HG03460 (cell line): ENCODE measurements at regions not wholly inside any gene's neighbourhood (a gene's known extent, or its start where the extent isn't known, plus 50 kb on each side); places are given as distances from the start of the nearest gene placed in this dataset.

ENCODE experiments used
- ATAC-seq: cut with Tn5 transposase; IDR thresholded peaks from one replicate; pipeline ENCODE4 v1.9.1; 2021; ENCODE audit not compliant: unreplicated experiment

GRCh38 chr1:93746021-93746812 lies 64.6 kb upstream of the BCAR3 start:
- no peak for ATAC-seq

- ATAC-seq = no peak
Observed at GRCh38 chr1:93744299-93744988, 62.8 kb upstream of the BCAR3 start.

DNA sequence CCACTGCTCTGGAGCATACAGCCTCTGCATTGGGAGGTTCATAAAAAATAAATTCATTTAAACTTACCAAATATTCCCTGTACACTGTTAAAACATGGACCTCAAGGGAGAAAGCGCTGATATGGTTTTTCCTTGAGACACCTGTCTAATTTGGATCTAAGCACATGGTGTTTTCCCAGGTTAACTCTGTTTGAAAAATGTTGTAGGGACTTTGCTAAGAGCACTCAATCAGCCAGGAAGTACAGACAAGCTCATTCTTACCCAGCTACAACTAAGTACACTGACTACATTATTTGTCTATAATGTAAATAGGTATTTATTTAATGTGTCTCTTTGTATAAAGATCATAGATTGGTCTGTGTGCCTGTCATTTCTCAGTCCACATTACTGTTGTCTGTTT lies 61.8 kb upstream of the BCAR3 start:
- no peak for ATAC-seq

DNA sequence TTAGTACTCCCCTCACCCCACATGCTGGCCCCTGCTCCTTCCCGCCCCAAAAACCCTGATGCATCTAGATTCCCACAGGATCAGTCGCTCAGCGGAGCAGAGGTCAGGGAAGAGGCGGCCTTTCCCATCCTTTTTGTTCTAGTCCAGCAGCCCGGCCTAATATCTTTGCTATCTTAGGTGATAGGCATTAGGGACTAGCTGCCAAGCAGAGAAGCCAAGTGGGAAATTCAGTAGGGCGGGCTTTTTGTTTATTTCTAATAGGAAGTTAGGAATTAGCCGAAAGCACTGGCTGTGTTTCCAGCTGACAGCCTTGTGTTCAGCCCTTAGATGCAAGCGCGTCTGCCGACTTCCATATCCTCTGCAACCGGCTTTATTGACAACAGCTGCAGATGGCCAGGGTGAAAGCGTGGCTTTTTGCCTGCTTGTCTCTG lies 59.0 kb upstream of the BCAR3 start:
- ATAC-seq = no peak

GRCh38 chr1:93740157-93740556 lies 58.5 kb upstream of the BCAR3 start:
- ATAC-seq = no peak

- ATAC-seq = no peak
Observed at GRCh38 chr1:93739472-93739871, 57.8 kb upstream of the BCAR3 start.

DNA sequence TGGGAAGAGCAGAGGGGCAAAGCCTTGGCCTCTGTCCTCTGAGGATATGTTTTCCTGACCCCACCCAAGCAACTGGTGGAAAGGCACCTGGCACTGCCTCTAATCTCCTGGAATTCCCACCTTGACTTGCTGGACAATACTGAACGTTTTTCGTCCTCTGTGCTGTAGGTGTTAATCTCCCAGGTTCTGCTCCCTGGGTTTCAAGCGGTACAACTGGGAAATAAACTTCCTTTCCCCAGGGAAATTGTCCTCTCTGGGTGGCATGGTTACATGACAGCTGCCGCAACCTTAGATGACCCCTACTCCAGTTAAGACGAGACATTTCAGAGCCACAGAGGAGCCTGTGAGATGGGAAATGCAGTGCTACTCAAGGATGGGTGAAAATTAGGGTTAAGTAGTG lies 57.3 kb upstream of the BCAR3 start:
- ATAC-seq = no peak

- no peak for ATAC-seq
Observed at GRCh38 chr1:93738075-93738622, 56.5 kb upstream of the BCAR3 start.

GRCh38 chr1:93735722-93736121 lies 54.1 kb upstream of the BCAR3 start:
- no peak for ATAC-seq

DNA sequence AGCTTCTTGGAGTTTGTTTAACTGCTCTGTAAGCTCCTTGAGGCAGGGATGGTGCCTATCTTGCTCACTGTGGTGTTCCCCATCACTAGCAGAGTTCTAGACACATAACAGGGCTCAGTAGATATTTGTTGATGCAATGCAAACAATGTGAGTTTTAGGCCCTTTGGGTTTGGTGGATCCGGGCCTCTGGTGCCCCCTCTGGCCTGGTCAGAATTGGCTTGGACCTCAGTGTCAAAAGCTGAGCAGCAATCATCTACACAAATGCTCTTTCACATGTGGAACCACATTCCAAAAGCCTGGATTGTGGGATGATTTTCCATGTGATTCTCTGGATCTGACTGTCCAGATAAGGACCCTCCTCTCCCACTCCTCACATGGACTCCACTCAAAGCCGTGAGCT lies 53.4 kb upstream of the BCAR3 start:
- no peak for ATAC-seq

- no peak for ATAC-seq
Observed at GRCh38 chr1:93733340-93733739, 51.7 kb upstream of the BCAR3 start.

DNA sequence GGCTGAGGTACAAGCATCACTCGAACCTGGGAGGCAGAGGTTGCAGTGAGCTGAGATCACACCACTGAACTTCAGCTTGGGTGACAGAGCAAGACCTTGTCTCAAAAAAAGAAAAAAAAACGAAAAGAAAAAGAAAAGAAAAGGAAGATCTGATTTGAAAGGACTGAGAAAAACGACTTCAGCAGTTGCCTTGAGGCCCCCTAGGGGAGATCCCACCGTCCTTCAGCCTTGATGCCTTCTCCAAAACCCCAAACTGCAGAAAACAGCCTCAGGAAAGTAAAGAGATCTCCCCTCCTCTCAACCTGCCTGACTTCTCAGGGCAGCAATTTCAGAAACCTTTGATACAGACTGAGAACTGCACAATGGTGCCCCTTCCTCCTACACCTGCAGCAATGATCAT lies 50.9 kb upstream of the BCAR3 start:
- ATAC-seq = no peak
